B cell (primary cell): ENCODE measurements at regions not wholly inside any gene's neighbourhood (a gene's known extent, or its start where the extent isn't known, plus 50 kb on each side); places are given as distances from the start of the nearest gene placed in this dataset.

Source experiments
- ATAC-seq: fragments of 200-7000 bp; cut with Tn5 transposase; one replicate; pipeline ENCODE4 v1.10.0; 2021; ENCODE audit warnings: low read depth, mild to moderate bottlenecking, moderate number of reproducible peaks, moderate library complexity
- CTCF ChIA-PET: fragments of 350-600 bp; sonication (Branson Sonifier 250); formaldehyde crosslinking; loops from one replicate; lab custom pipeline; 2021; ENCODE audit warnings: antibody characterized with exemption, inconsistent platforms; lab: Charles Lee
- POLR2A ChIA-PET: fragments of 350-600 bp; sonication (Branson Sonifier 250); formaldehyde crosslinking; loops from one replicate; lab custom pipeline; 2021; ENCODE audit warnings: antibody characterized with exemption; lab: Charles Lee
- DNase-seq: peaks from one replicate; pipeline ENCODE4 v3.0.0; 2013
- H2AFZ ChIP-seq: 2 replicates; pipeline ENCODE4 v1.6.1; 2012; ENCODE audit warnings: mild to moderate bottlenecking, low read depth, low read length; ENCODE audit not compliant: insufficient read depth, poor library complexity, severe bottlenecking
- H3K27ac ChIP-seq, 2 donors: 1 replicate in 1 of 2; 2 replicates in 1 of 2; pipeline ENCODE4 v1.5.1; 2012 to 2013; ENCODE audit warnings: low read length in 2 of 2, mild to moderate bottlenecking in 2 of 2, moderate library complexity in 1 of 2
- H3K27me3 ChIP-seq, 4 experiments: fragments of 200-600 bp in 1 of 4; sonication (generic) in 1 of 4; replicated peaks in 1 of 4; 1 replicate in 2 of 4; 2 replicates in 2 of 4; pipeline versions ENCODE4 v1.6.1 to v1.7.0; 2013 to 2016; ENCODE audit warnings: low read length in 3 of 4, mild to moderate bottlenecking in 2 of 4, mixed read lengths in 1 of 4, moderate library complexity in 1 of 4; ENCODE audit not compliant: insufficient read depth in 4 of 4, control insufficient read depth in 3 of 4; ENCODE audit errors: control extremely low read depth in 1 of 4
- H3K36me3 ChIP-seq, 2 experiments: replicated peaks in 1 of 2; 1 replicate in 1 of 2; 2 replicates in 1 of 2; pipeline versions ENCODE4 v1.6.1 to v1.7.1; 2013; ENCODE audit warnings: low read length in 1 of 2; ENCODE audit not compliant: insufficient read depth in 2 of 2, control insufficient read depth in 1 of 2; ENCODE audit errors: control extremely low read depth in 1 of 2, extremely low read depth in 1 of 2
- H3K4me1 ChIP-seq, 2 donors: fragments of 200-600 bp in 1 of 2; sonication (generic) in 1 of 2; 1 replicate in 1 of 2; 2 replicates in 1 of 2; pipeline versions ENCODE4 v1.5.1 to v1.6.1; 2013 to 2017; ENCODE audit warnings: low read length in 2 of 2; ENCODE audit not compliant: control insufficient read depth in 2 of 2, insufficient read depth in 2 of 2
- H3K4me2 ChIP-seq: replicated peaks from 2 replicates; pipeline ENCODE3; 2012; ENCODE audit warnings: mild to moderate bottlenecking, low read depth, low read length; ENCODE audit not compliant: poor library complexity, severe bottlenecking
- H3K4me3 ChIP-seq, 5 experiments: fragments of 200-600 bp in 1 of 5; sonication (generic) in 1 of 5; 1 replicate in 3 of 5; 2 replicates in 2 of 5; pipeline versions ENCODE4 v1.5.1 to v1.7.0; 2011 to 2016; ENCODE audit warnings: low read length in 4 of 5, mild to moderate bottlenecking in 4 of 5, low read depth in 2 of 5, control low read depth in 1 of 5, moderate library complexity in 1 of 5; ENCODE audit not compliant: insufficient read depth in 1 of 5; ENCODE audit errors: control extremely low read depth in 1 of 5, extremely low read depth in 1 of 5
- H3K79me2 ChIP-seq: fragments of 200-600 bp; sonication (generic); one replicate; pipeline ENCODE4 v1.6.0; 2016; ENCODE audit warnings: low read length; ENCODE audit not compliant: control insufficient read depth, insufficient read depth
- H3K9ac ChIP-seq: fragments of 200-600 bp; sonication (generic); 2 replicates; pipeline ENCODE4 v1.6.1; 2017; ENCODE audit warnings: mild to moderate bottlenecking, low read length, moderate library complexity
- H3K9me3 ChIP-seq, 3 donors: one replicate each; pipeline versions ENCODE4 v1.6.1 to v1.7.1; 2013; ENCODE audit warnings: low read length in 2 of 3; ENCODE audit not compliant: control insufficient read depth in 2 of 3, insufficient read depth in 1 of 3; ENCODE audit errors: control extremely low read depth in 1 of 3
- H4K20me1 ChIP-seq: 2 replicates; pipeline ENCODE4 v1.6.0; 2012; ENCODE audit warnings: mild to moderate bottlenecking, low read length; ENCODE audit not compliant: insufficient read depth, control insufficient read depth, poor library complexity, severe bottlenecking
- H3K27ac Mint-ChIP-seq: one replicate; pipeline ENCODE4 v1.8.0; 2021; ENCODE audit warnings: mixed read lengths
- H3K27me3 Mint-ChIP-seq: one replicate; pipeline ENCODE4 v1.8.0; 2021; ENCODE audit warnings: mixed read lengths
- H3K4me1 Mint-ChIP-seq: one replicate; pipeline ENCODE4 v1.8.0; 2021; ENCODE audit warnings: mixed read lengths
- H3K4me3 Mint-ChIP-seq: one replicate; pipeline ENCODE4 v1.8.0; 2021; ENCODE audit warnings: mixed read lengths
- H3K9me3 Mint-ChIP-seq: one replicate; pipeline ENCODE4 v1.8.0; 2022; ENCODE audit warnings: mixed read lengths; ENCODE audit not compliant: insufficient read depth
- EZH2 ChIP-seq: IDR thresholded peaks from 2 replicates; pipeline ENCODE4 v1.6.1; 2012; ENCODE audit warnings: borderline replicate concordance, low read depth, mild to moderate bottlenecking, moderate library complexity, low read length; ENCODE audit not compliant: insufficient read depth, poor library complexity, severe bottlenecking
- WGBS: methylation state at CpG from one replicate; pipeline ENCODE4 v1.1.5; 2013; ENCODE audit warnings: missing lambda C conversion rate; ENCODE audit not compliant: insufficient coverage; 5-methylcytosine and 5-hydroxymethylcytosine counted together
- intact Hi-C: fragments of 100-400 bp; cut with micrococcal nuclease; formaldehyde crosslinking; loops from one replicate; pipeline ENCODE4 v1.10.0; 2022
- TF ChIP-seq, protein P1 (sequence below): fragments of 200-600 bp; IDR thresholded peaks from one replicate; pipeline ENCODE4 v1.8.0; 2022; ENCODE audit warnings: antibody characterized with exemption, mild to moderate bottlenecking

GRCh38 chr5:34570143-34570542 lies 86.0 kb upstream of the RAI14 start:
- H3K79me2 ChIP-seq: no peaks in the 10 kb centered on the region
- Mint-ChIP-seq H3K27ac (no peak overlapping the region), H3K27me3 (no peaks in the 10 kb centered on the region), H3K4me3 (no peak overlapping the region), H3K4me1 (no peaks in the 10 kb centered on the region), H3K9me3 (no peaks in the 10 kb centered on the region)
- H3K4me2 ChIP-seq: no peak overlapping the region
- no peak overlapping the region for H3K27ac ChIP-seq
- intact Hi-C loops: no loop called here
- 100% methylated on average over 1 of the region's 6 CpGs for WGBS
- ChIA-PET POLR2A (no interaction called here), CTCF (no interaction called here)
- H3K36me3 ChIP-seq: no peaks in the 10 kb centered on the region
- no peaks in the 10 kb centered on the region for H3K4me1 ChIP-seq
- H4K20me1 ChIP-seq: no peaks in the 10 kb centered on the region
- no peak for TF ChIP-seq EZH2
- TF ChIP-seq, protein P1, sequence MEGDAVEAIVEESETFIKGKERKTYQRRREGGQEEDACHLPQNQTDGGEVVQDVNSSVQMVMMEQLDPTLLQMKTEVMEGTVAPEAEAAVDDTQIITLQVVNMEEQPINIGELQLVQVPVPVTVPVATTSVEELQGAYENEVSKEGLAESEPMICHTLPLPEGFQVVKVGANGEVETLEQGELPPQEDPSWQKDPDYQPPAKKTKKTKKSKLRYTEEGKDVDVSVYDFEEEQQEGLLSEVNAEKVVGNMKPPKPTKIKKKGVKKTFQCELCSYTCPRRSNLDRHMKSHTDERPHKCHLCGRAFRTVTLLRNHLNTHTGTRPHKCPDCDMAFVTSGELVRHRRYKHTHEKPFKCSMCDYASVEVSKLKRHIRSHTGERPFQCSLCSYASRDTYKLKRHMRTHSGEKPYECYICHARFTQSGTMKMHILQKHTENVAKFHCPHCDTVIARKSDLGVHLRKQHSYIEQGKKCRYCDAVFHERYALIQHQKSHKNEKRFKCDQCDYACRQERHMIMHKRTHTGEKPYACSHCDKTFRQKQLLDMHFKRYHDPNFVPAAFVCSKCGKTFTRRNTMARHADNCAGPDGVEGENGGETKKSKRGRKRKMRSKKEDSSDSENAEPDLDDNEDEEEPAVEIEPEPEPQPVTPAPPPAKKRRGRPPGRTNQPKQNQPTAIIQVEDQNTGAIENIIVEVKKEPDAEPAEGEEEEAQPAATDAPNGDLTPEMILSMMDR: no peak
- ATAC-seq (no peak), DNase-seq (no peak)
- H2AFZ ChIP-seq: no peak overlapping the region
- H3K27me3 ChIP-seq: no peaks in the 10 kb centered on the region
- no peaks in the 10 kb centered on the region for H3K9me3 ChIP-seq
- H3K9ac ChIP-seq: no peak overlapping the region
- no peak overlapping the region for H3K4me3 ChIP-seq

- intact Hi-C loops: no loop called here
- Histone ChIP-seq H3K4me3 (no peak overlapping the region), H3K4me1 (no peaks in the 10 kb centered on the region), H3K27ac (no peak overlapping the region), H3K79me2 (no peaks in the 10 kb centered on the region), H2AFZ (no peak overlapping the region), H3K9ac (no peak overlapping the region), H4K20me1 (no peaks in the 10 kb centered on the region), H3K27me3 (no peaks in the 10 kb centered on the region), H3K9me3 (no peaks in the 10 kb centered on the region), H3K4me2 (no peak overlapping the region), H3K36me3 (no peaks in the 10 kb centered on the region)
- TF ChIP-seq EZH2: no peak
- TF ChIP-seq, protein P1: no peak
- 76% methylated on average over 3 of the region's 5 CpGs for WGBS
- ChIA-PET CTCF (no interaction called here), POLR2A (no interaction called here)
- Mint-ChIP-seq H3K9me3 (no peaks in the 10 kb centered on the region), H3K4me3 (no peak overlapping the region), H3K27me3 (no peaks in the 10 kb centered on the region), H3K27ac (no peak overlapping the region), H3K4me1 (no peaks in the 10 kb centered on the region)
- ATAC-seq (no peak), DNase-seq (no peak)
These were observed 85.1 kb upstream of the RAI14 start for GRCh38 chr5:34570721-34571676.
